Epithelial cell of esophagus (primary cell): ENCODE measurements at regions not wholly inside any gene's neighbourhood (a gene's known extent, or its start where the extent isn't known, plus 50 kb on each side); places are given as distances from the start of the nearest gene placed in this dataset.

Source experiments
- DNase-seq: peaks from one replicate; pipeline ENCODE4 v3.0.0; 2010; ENCODE audit warnings: low read depth
- H3K4me3 ChIP-seq: 2 replicates; pipeline ENCODE4 v1.5.1; 2011; ENCODE audit warnings: mild to moderate bottlenecking, low read length, control low read depth
- CTCF ChIP-seq: IDR thresholded peaks from 2 replicates; pipeline ENCODE4 v1.5.1; 2011; ENCODE audit warnings: low read depth, mild to moderate bottlenecking, low read length, control low read depth, inconsistent platforms; ENCODE audit not compliant: insufficient read depth; ENCODE audit errors: missing control alignments

- no peak overlapping the region for H3K4me3 ChIP-seq
- no peak for DNase-seq
- no peak for TF ChIP-seq CTCF
These were observed 146.1 kb upstream of the CSF3R start for GRCh38 chr1:36628804-36629203.

GRCh38 chr1:36626435-36626834, 143.7 kb upstream of the CSF3R start:
- TF ChIP-seq CTCF, result no peak
- DNase-seq, result no peak
- H3K4me3 ChIP-seq, result no peak overlapping the region

GRCh38 chr1:36625935-36626310, 143.2 kb upstream of the CSF3R start:
- DNase-seq, result no peak
- no peak for TF ChIP-seq CTCF
- H3K4me3 ChIP-seq, result no peak overlapping the region

- DNase-seq, result no peak
- no peak overlapping the region for H3K4me3 ChIP-seq
- TF ChIP-seq CTCF, result no peak
These were observed 142.7 kb upstream of the CSF3R start for GRCh38 chr1:36625253-36625934.

- TF ChIP-seq CTCF, result no peak
- no peak for DNase-seq
- no peak overlapping the region for H3K4me3 ChIP-seq
These were observed 141.8 kb upstream of the CSF3R start for GRCh38 chr1:36624466-36624865.

- DNase-seq, result no peak
- H3K4me3 ChIP-seq, result no peak overlapping the region
These were observed 140.3 kb upstream of the CSF3R start for GRCh38 chr1:36622741-36623648.

More at GRCh38 chr1:36622741-36623648, 140.3 kb upstream of the CSF3R start:
- no peak for TF ChIP-seq CTCF
